Kidney epithelial cell (primary cell): ENCODE measurements at regions not wholly inside any gene's neighbourhood (a gene's known extent, or its start where the extent isn't known, plus 50 kb on each side); places are given as distances from the start of the nearest gene placed in this dataset.

Experiments used
- DNase-seq: peaks from one replicate; pipeline ENCODE4 v3.0.0-alpha.2; 2010; ENCODE audit warnings: low read depth
- H3K27me3 ChIP-seq: 2 replicates; pipeline ENCODE4 v1.6.0; 2011; ENCODE audit warnings: low read length; ENCODE audit not compliant: control insufficient read depth, insufficient read depth
- H3K36me3 ChIP-seq: 2 replicates; pipeline ENCODE4 v1.5.1; 2011; ENCODE audit warnings: low read length; ENCODE audit not compliant: control insufficient read depth, insufficient read depth
- H3K4me3 ChIP-seq: 2 replicates; pipeline ENCODE4 v1.5.1; 2011; ENCODE audit warnings: low read depth, mild to moderate bottlenecking, control low read depth, low read length
- CTCF ChIP-seq: IDR thresholded peaks from 2 replicates; pipeline ENCODE4 v1.5.1; 2011; ENCODE audit warnings: mild to moderate bottlenecking, moderate library complexity, low read length, control low read depth, inconsistent platforms; ENCODE audit not compliant: insufficient read depth, poor library complexity, severe bottlenecking

GRCh38 chrX:65813245-65813644 lies 145.8 kb downstream of the MSN start:
- no peaks in the 10 kb centered on the region for H3K36me3 ChIP-seq
- H3K27me3 ChIP-seq: no peaks in the 10 kb centered on the region
- TF ChIP-seq CTCF: no peak
- no peak for DNase-seq
- H3K4me3 ChIP-seq: no peak overlapping the region

- no peaks in the 10 kb centered on the region for H3K27me3 ChIP-seq
- H3K4me3 ChIP-seq: no peak overlapping the region
- DNase-seq: no peak
- TF ChIP-seq CTCF: no peak
- H3K36me3 ChIP-seq: no peaks in the 10 kb centered on the region
These were observed 144.2 kb downstream of the MSN start for GRCh38 chrX:65811558-65812228.
